ENCODE measurements at regions not wholly inside any gene's neighbourhood (a gene's known extent, or its start where the extent isn't known, plus 50 kb on each side); places are given as distances from the start of the nearest gene placed in this dataset.
"Not testable (repeated sequence)": the region's sequence is repeated elsewhere in the genome, so short reads cannot be mapped to it uniquely, and the experiment has no call there.

DNA sequence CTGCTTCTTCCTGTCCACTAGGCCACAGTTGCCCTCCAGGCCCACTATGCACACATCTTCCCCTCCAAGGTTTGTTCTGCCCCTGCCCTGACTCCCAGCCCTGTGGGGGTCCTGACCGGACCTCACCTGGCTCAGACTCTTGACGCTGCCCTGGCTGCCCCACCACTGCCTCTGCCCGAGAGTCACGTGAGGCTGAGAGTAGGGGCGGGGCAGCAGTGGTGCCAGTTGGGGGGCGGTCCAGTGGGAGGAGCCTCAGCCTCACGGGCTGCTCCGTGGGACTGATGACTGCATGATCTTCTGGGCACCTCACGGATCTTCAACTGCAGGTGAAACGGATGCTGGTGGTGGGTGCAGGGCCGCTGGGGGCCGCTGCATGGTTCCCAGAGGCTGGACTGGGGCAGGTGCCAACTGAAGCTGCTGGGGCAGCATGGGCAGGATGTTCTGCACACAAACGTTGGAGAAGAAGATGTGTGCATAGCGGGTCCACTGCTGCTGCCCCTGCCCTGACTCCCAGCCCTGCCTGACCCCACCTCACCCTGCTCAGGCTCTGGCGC, 77.6 kb downstream of the HHIPL2 start:
- DNase-seq = not testable (repeated sequence)

DNA sequence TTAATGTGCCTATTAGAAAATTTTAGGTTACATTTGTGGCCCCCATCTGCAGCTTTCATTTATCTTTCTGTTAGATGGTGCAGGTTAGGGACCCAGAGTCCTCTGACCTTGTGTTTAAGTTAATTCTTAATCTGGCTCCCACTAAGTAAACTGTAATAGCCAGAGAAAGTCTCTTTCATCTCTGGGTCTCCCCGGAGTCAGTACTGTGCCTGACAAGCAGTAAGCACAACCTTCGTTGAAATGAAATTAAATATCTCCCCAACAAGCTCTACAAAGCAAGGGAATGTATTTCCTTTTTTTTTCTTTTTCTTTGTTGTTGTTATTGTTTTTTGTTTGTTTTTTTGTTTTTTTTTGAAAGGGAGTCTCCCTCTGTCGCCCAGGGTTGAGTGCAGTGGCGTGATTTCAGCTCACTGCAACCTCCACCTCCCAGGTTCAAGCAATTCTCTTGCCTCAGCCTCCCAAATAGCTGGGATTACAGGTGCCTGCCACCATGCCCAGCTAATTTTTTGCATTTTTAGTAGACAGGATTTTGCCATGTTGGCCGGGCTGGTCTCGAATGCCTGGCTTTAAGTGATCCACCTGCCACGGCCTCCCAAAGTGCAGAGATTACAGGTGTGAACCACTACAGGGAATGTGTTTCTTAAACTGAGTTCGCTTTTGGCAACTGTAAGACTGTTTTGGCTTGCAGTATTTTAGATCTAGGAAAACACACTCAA, 81.6 kb downstream of the HHIPL2 start:
- DNase-seq = no peak

DNA sequence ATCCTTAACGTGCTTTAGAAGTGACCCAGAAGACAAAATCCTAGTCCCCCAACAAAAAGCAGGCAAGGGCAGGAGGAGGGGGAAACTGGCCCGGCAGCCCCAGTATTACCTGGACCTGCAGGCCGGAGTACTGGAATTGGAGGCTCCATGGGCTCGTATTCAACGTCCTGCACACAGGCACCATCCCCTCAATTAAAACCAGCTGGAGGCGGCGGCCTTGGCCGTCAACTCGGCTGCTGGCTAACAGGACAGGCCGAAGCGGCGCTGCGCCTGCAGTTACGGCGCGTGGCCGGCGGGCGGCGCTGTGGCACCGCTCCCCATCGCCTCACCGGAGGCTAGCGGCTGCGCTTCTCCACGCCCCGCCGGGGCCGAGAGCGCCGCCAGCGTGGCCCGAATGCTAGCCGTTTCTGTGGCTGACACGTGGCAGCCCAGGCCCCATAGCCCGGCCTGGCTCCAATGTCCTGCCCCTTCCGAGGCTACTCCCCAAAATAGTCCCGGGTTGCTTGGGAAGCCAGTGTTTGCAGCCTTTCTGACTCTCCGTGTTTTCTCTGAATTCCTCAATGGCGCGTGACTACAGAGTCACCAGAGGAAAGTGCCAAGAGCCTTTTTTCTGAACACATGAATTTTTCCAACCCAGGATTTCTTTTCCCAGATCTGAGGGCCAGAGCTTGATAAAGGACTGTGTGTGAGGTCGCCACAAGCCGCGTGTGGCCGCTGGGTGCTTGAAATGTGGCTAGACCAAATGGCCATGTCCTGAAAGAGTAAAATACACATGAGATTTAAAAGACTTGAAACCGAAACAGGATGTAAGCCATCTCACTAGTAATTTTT, 82.5 kb downstream of the HHIPL2 start:
- DNase-seq = peak; percentile 69

DNA sequence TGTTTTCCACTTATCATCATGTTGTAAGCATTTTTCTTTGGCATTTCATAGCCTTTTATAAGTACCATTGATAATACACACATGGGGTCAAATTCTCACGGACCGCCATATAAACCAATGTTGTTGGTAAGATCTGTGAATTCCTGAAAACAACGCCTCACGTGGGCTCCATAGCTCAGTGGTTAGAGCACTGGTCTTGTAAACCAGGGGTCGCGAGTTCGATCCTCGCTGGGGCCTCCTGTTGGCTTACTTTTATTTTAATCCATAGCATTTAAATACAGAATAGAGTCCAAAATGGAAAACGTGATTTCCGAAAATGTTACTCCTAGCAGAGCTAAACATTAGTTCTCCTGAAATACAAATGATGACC, 83.1 kb downstream of the HHIPL2 start:
- peak; percentile 46 for DNase-seq

DNA sequence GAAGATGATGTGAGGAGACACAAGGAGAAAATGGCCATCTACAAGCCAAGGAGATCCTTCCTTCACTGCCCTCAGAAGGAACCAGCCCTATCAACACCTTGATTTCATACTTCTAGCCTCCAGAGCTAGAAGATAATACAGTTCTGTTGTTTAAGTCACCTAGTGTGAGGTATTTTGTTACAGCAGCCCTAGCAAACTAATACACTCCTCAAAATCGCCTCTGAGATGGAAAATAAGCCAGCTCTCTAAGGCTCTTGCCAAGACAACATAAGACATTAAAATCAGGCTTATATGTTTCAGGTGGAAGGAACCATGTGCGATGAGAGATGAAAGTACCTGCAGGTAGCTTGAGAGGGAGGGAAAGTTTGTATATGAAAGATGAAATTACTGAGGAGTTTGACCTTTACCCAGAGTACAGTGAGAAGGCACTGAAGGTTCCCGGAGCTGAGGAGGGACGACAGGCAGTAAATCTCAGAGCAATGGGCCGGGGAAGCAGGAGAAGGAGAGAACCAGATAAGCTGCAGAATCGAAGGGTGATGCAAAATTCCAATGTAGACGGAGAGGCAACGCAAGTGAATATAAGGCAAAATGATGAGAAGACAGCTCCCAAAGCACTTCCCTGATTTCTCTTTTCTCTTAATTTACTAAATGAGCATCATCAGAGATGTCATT, 84.7 kb downstream of the HHIPL2 start:
- DNase-seq = no peak

DNA sequence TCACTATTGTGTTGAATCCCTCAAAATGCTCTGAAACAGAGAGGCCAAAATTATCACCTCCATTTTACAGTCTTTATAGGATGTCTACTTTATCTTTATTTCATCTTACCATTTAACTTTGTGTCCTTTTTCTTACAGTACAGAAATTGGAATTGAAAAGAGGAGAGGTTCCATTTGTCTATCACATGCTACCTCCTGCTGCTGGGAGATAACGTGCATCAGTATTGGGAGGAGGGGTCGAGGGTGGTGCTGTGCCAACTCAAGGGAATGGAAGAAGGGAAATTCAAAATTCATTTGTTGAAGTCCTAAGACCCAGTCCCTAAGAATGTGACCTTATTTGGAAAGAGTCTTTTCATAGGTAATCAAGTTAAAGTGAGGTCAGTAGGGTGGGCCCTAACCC, 85.3 kb downstream of the HHIPL2 start:
- no peak for DNase-seq

DNA sequence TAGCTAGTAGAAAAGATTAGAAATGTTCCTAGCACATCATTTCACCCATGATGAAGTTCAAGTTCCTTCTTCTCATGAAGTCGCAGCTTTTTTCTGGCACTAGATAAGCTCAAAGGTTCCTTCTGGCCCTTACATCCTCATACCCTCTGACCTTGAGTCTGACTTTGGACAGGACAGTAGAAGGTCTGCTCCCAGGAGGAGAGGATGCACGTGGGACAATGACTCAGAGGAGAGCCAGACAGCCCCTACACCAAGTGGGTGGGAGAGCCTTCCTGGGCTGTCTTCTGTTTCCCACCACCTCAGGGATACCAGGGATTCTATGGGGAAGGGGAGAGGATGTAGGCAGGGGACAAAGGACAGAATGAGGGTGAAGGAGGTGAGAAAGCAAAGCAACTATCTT, 86.0 kb downstream of the HHIPL2 start:
- DNase-seq = no peak

DNA sequence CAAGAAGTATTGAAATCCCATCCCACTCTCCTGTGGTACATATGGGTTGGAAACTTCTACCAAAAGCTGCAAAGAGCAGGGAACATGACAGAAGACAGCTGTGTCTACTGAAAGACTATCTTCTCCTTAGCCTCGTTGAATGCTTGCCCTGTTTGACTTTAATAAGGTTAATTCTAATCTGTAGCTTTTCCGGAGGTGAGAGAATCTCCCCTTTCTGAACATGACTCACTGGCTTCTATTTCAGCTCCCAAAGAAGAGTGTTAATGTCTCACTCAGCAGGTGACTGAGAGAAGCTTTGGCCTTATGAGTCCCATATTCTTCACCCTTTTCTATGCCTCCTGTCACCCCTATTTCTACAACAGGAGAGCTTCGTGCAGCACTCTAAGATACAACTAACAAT, 88.3 kb downstream of the HHIPL2 start:
- DNase-seq = no peak

DNA sequence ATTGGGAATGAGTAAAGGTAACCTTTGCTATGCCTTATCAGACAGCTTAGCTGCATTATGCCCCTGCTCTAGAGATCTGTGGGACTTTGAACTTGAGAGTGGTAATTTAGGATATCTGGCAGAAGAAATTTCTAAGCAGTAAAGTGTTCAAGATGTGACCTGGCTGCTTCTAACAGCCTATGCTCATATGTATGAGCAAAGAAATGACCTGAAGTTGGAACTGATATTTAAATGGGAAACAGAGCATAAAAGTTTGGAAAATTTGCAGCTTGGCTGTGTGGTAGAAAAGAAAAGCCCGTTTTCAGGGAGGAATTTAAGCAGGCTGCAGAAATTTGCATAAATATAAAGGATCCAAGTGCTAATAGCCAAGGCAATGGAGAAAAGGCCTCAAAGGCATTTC, 90.4 kb downstream of the HHIPL2 start:
- no peak for DNase-seq

DNA sequence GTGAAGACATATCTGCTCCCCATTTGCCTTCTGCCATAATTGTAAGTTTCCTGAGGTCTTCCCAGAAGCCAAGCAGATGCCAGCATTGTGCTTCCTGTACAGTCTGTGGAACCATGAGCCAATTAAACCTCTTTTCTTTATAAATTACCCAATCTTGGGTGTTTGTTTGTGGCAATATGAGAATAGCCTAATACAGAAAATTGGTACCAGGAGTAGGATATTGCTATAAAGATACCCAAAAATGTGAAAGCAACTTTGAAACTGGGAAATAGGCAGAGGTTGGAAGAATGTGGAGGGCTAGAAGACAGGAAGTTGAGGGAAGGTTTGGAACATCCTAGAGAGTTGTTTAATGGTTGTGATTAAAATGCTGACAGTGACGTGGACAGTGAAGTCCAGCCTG, 90.8 kb downstream of the HHIPL2 start:
- DNase-seq = no peak

DNA sequence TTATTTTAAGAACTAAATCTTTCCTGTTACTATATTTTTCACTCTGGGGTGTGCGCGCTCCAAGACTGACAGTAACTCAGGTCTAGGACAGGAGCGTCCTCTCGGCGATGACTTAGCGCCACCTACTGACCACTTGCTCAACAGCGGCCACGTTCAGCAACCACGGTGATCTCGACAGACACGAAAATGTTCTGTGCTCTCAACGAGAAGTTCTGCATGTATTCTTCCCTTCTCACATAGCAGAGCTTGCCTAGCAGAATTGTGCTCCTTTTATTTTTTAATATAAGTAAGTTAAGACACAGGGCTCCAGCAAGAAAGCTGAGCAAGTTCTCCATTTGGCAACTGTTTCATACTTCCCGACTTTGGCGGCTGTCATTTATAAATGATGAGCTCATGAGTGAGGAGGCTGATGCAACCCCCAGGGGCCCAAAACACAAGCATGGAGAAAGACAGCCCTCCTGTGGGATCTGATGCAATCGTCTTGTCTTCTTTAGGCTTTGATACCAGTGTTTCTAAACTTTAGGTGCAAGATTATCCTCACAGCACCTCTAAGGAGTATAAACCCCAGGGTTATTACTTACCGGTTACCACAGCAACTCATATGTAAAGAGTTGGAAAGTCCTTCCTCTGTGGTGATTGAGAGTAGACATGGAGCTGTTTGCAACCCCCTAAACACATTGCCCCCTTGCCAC, 92.6 kb downstream of the HHIPL2 start:
- peak; percentile 62 for DNase-seq

DNA sequence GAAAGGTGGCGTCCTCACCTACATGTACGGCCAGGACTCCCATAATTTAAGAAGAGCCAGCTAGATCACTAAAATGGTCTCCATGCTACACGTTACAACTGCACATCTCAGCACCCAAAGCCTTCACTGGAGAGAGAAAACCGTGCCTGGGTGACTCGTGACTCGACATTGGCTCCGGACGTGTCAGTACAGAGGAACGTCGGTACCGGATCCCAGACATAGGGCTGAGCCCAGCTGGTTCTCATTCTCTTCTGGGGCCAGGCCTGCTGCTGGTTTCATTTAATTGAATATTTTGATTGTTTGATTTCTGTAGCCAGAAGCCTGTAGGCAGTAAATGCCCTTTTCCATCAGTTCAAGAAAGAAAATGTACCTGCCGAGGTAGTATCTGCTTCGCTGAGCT, 93.1 kb downstream of the HHIPL2 start:
- DNase-seq = no peak

DNA sequence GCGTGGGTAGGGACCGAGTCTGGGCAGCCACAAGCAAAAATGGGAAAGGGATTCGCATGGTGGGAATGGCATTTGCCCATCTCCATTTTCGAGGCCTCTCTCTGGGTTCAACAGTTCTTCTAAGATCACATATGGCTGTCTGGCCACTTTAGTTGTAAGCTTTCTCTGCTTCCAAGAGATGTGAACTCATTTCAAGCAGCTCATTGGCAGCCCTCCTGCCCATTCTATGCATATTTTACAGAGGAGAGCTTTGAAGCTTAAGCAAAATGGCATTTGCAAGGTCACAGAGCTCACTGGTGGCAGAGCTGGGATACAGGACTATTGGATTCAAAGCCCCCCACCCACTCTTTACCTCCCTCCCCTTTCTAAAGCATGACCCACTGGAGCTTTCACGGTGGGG, 93.7 kb downstream of the HHIPL2 start:
- DNase-seq = no peak

DNA sequence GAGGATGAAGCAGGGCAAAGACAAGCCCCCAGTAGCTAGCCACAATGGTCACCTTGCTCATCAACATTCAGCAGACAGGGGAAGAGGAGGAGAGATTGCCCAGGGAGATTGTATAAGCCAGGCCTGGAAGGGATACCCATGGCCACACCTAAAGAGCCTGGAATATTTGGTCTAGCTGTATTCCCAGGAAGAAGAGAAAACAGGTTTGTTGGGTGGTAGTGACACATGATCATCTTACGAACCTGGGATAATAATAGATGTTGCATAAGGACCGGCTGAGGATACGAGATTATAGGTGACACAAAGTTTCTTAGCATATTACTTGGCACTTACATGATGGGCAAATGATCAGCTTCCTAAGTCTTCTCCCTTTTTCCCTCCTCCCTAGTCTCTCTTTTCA, 95.9 kb downstream of the HHIPL2 start:
- no peak for DNase-seq

DNA sequence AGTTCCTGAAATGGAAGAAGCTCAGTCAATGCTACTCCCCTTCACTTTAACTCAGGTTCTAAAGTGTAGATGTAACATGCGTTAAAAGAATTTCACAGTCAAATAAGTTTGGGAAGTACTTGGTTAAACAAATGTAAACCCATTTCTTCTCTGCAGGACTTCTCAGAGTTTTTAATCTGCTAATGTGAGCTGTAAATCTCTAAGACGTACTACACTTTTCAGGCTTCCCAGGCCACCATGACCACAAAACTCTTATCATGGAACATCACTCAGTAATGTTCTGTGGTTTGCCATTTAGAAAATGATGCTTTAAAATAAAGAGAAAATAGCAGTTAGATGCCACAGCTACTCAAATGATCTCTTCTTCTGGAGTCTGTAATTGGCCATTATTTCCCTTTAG, 104.3 kb downstream of the HHIPL2 start:
- DNase-seq = no peak

DNA sequence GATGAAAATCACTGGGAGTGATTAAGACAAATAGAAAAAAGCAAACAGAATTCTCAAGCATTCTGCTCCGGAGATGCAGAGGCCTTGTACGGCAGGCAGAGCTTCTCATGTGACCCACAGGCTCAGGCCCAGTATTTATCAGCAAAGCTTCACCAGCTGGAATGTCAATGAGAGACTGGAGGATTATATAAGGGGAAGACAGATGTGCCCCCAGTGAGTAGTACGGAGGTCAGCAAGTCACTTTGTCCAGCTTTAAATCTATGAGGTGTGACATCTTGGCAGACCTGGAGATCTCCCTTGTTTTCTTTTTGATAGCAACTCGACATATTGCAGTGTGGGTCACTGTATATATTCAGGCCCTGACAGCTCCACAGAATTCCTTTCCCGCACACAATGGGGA, 106.8 kb downstream of the HHIPL2 start:
- no peak for DNase-seq

DNA sequence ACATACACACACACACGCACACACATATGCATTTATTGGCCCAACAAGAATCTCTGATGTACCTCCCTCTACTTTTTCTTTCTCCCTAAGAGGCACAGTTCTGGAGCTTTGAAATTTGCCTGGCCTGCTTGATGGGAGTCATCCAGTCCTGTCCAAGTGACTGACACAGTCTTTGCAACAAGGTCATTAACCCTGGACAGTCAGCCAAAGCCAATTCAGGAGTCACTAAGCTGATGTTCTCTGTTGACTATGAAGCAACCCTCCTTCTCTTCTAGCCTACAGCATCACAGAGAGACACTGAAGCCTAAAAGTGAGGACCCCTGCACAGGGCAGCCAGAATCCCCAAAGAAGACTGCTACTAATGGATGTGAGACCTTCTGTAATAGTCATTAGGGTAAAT, 123.1 kb downstream of the HHIPL2 start:
- DNase-seq = no peak

DNA sequence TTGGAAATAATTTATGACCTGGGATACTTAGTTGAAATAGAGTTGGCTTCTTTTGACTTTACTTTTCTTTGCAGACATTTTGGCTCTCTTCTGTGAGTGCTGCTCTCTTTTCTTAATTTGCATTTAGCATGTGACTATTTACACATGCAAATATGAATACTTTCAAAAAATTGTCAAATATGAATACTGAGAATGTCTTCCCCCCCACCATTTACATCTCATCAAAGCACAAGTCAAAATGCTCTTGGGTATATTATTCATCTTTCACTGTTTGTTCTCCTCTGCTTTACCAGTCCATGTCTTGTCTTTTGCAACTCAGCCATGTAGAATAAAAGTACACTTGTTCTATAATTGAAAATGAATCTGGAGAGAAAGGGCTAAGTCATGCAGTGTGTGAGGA, 126.5 kb downstream of the HHIPL2 start:
- no peak for DNase-seq

DNA sequence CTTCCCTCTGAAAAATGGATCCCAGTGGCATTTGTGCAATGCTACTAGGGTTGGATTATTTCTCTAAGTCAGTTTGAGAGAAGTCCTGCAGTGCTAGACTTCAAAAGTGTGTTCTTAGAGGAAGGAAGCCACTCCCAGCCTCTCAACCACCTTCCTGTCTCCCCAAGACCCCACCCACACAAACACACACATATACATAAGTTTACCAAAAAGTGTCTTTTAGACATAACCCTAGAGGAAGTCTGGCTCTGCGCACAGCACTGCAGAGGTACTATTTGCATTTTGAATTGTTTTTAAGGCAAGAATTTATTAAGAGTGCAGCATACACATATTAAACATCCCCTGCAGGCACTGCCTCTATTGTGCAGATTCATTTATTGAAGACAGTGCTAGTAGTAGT, 127.3 kb downstream of the HHIPL2 start:
- no peak for DNase-seq

DNA sequence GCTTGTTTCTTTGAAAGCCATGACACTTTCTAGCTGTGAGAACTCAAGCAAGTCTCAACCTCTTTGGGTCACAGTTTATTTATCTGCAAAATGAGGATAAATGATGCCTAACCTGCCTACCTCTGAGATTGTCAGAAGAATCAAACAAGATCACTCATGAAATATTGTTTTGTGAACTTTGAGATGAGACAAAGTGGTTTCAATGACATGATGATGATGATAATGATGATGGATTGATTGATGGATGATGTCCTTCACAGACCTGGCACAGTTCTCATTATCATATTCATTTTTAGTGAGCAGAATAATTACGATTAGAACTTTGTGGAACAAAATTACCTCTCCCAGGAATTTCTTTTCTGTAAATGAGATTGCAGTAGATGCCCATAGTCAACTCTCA, 129.2 kb downstream of the HHIPL2 start:
- no peak for DNase-seq

DNA sequence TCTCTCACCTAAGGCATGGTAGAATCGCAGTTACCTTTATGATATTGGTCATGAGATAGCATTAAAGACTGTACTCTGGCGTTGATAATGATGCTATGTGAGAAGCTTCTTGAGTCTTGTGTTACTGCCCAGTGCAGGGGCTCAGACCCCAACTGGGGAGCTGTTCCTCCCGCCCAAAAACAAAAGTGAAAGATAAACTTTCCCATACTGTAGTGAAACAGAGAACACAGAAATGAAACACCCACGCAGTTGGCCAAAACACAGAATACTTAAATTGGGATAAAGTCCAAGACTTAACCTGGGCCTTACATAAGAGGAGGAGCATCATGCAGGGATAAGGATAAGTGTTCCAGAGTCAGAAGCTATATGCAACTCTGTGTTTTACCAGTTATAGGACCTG, 130.6 kb downstream of the HHIPL2 start:
- DNase-seq = no peak

DNA sequence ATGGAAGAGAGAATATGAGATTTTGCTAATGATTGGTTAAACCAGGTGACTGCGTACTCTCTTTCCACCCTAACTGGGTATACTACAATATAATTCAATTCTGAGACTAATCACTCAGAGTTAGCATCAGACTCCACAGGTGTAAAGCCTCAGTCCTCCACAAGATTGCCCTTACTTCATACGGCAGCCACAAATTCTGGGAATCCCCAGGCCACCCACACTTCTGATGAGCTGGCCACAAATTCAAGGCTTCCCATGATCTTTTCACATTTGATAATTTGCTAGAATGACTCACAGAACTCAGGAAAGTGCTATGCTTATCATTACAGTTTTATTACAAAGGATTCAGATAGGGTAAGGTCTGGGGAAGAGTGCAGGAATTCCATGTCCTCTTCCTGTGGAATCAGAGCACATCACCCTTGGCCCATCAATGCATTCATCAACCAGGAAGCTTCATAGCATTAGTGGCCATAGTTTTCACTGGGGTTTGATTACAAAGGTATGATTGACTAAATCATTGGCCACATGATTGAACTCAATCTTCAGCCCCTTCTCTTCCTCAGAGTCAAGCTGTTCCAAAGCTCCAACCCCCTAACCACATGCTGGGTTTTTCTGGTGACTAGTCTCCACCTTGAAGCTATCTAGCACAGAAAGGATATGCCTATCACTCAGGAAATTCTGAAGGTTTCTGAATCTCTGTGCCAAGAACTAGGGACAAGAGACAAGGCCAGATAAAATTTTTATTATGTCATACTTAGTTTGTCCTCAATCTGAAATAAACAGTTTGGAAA, 131.7 kb downstream of the HHIPL2 start:
- DNase-seq = no peak

All from SHP77 treated with DMSO at 0.1 percent for 48 hours (cell line).